D721Med (cell line): ENCODE measurements at regions not wholly inside any gene's neighbourhood (a gene's known extent, or its start where the extent isn't known, plus 50 kb on each side); places are given as distances from the start of the nearest gene placed in this dataset.
"Not testable (repeated sequence)": the region's sequence is repeated elsewhere in the genome, so short reads cannot be mapped to it uniquely, and the experiment has no call there.

Experiments
- DNase-seq: peaks from one replicate; pipeline ENCODE4 v3.0.0; 2011; ENCODE audit warnings: low spot score; ENCODE audit not compliant: insufficient read length
- FAIRE-seq: peaks from 2 replicates; lab custom pipeline; 2011; peaks lifted over from hg19 to GRCh38; lab: Jason Lieb, UNC
- CTCF ChIP-seq: IDR thresholded peaks from 2 replicates; pipeline ENCODE4 v1.5.1; 2012; ENCODE audit warnings: mild to moderate bottlenecking, control low read depth; ENCODE audit not compliant: insufficient read depth; ENCODE audit errors: missing control alignments

- no peak for DNase-seq
- no peak for FAIRE-seq
- TF ChIP-seq CTCF = no peak
Observed at GRCh38 chr3:110494093-110494490, 577.5 kb upstream of the NECTIN3 start.

GRCh38 chr3:110494728-110495127 lies 576.9 kb upstream of the NECTIN3 start:
- FAIRE-seq (no peak), DNase-seq (no peak)
- TF ChIP-seq CTCF = no peak

- DNase-seq (no peak), FAIRE-seq (no peak)
- no peak for TF ChIP-seq CTCF
Observed at GRCh38 chr3:110495201-110495927, 576.3 kb upstream of the NECTIN3 start.

GRCh38 chr3:110504401-110504800 lies 567.2 kb upstream of the NECTIN3 start:
- no peak for DNase-seq
- TF ChIP-seq CTCF = no peak
- FAIRE-seq = no peak

- TF ChIP-seq CTCF = no peak
- no peak for DNase-seq
- no peak for FAIRE-seq
Observed at GRCh38 chr3:110504901-110505300, 566.7 kb upstream of the NECTIN3 start.

GRCh38 chr3:110506890-110507289 lies 564.7 kb upstream of the NECTIN3 start:
- DNase-seq (no peak), FAIRE-seq (no peak)
- no peak for TF ChIP-seq CTCF

- not testable (repeated sequence) for DNase-seq, FAIRE-seq
Observed at GRCh38 chr3:110507570-110507969, 564.0 kb upstream of the NECTIN3 start.
